PC-9 (cell line): ENCODE measurements at regions not wholly inside any gene's neighbourhood (a gene's known extent, or its start where the extent isn't known, plus 50 kb on each side); places are given as distances from the start of the nearest gene placed in this dataset.

Experiments used
- BruUV-seq: library from RNA; stranded (reverse); fragments of 400-500 nt; replicated peaks from 2 replicates; lab custom pipeline; 2021; lab: Mats Ljungman, UMichigan
- CTCF ChIA-PET: fragments of 300-600 bp; sonication (Branson Sonifier 250); formaldehyde crosslinking; loops from one replicate; lab custom pipeline; 2022; ENCODE audit warnings: antibody characterized with exemption; lab: Charles Lee
- POLR2A ChIA-PET: fragments of 300-600 bp; sonication (Branson Sonifier 250); formaldehyde crosslinking; loops from one replicate; lab custom pipeline; 2022; ENCODE audit warnings: antibody characterized with exemption; ENCODE audit not compliant: unreplicated experiment; lab: Charles Lee
- DNase-seq, 2 experiments: peaks; one replicate each; pipeline versions ENCODE4 v3.0.0 to v3.0.0-alpha.2; 2015 to 2022; ENCODE audit warnings: mixed read lengths in 1 of 2
- H2AFZ ChIP-seq: fragments of 200-600 bp; sonication (generic); 2 replicates; pipeline ENCODE4 v1.8.1; 2017; ENCODE audit warnings: antibody characterized with exemption
- H3F3A ChIP-seq: fragments of 200-600 bp; sonication (generic); 2 replicates; pipeline ENCODE4 v1.8.1; 2017; ENCODE audit warnings: antibody characterized with exemption, mild to moderate bottlenecking, low read depth; ENCODE audit not compliant: insufficient read depth
- H3K27ac ChIP-seq: fragments of 200-600 bp; sonication (generic); 2 replicates; pipeline ENCODE4 v1.6.1; 2016; ENCODE audit warnings: mixed run types
- H3K27me3 ChIP-seq: fragments of 200-600 bp; sonication (generic); 2 replicates; pipeline ENCODE4 v1.6.1; 2016; ENCODE audit warnings: low read depth, mixed run types; ENCODE audit not compliant: insufficient read depth
- H3K36me3 ChIP-seq: fragments of 200-600 bp; sonication (generic); 2 replicates; pipeline ENCODE4 v1.6.1; 2016; ENCODE audit warnings: low read depth, mixed run types
- H3K4me1 ChIP-seq: fragments of 200-600 bp; sonication (generic); replicated peaks from 2 replicates; pipeline ENCODE4 v1.6.1; 2016; ENCODE audit warnings: mixed run types; ENCODE audit not compliant: insufficient read depth
- H3K4me2 ChIP-seq: fragments of 200-600 bp; sonication (generic); 2 replicates; pipeline ENCODE4 v1.6.1; 2017; ENCODE audit warnings: mixed run types
- H3K4me3 ChIP-seq: fragments of 200-600 bp; sonication (generic); 2 replicates; pipeline ENCODE4 v1.6.1; 2016; ENCODE audit warnings: mixed run types
- H3K79me2 ChIP-seq: fragments of 200-600 bp; sonication (generic); 2 replicates; pipeline ENCODE4 v1.6.1; 2017; ENCODE audit warnings: low read depth, mixed run types
- H3K9me2 ChIP-seq: fragments of 200-600 bp; sonication (generic); 2 replicates; pipeline ENCODE4 v1.8.1; 2017; ENCODE audit warnings: mild to moderate bottlenecking; ENCODE audit not compliant: insufficient read depth
- H3K9me3 ChIP-seq: fragments of 200-600 bp; sonication (generic); 2 replicates; pipeline ENCODE4 v1.8.1; 2016; ENCODE audit warnings: low read depth; ENCODE audit not compliant: insufficient read depth
- H4K20me1 ChIP-seq: fragments of 200-600 bp; sonication (generic); 2 replicates; pipeline ENCODE4 v1.8.1; 2017; ENCODE audit not compliant: insufficient read depth
- CTCF ChIP-seq: fragments of 200-600 bp; sonication (generic); conservative IDR thresholded peaks from 2 replicates; pipeline ENCODE4 v1.6.1; 2017; ENCODE audit warnings: mixed run types, antibody characterized with exemption, mild to moderate bottlenecking, moderate library complexity
- EZH2 ChIP-seq: fragments of 200-600 bp; sonication (generic); IDR thresholded peaks from 2 replicates; pipeline ENCODE4 v1.8.0; 2017; ENCODE audit warnings: antibody characterized with exemption, low read depth
- intact Hi-C: fragments of 100-400 bp; cut with micrococcal nuclease; formaldehyde crosslinking; loops from one replicate; pipeline ENCODE4 v1.10.0; 2022; ENCODE audit not compliant: unreplicated experiment

- intact Hi-C loops, result no loop called here
- DNase-seq, result no peak
- POLR2A ChIA-PET, result interaction anchor here (0.6 kb wide), 1 partner anchor 685 kb away, joined by 4 read pairs; no protein-coding TSS in a partner anchor
Measured at GRCh38 chr1:103267893-103268292, 159.6 kb upstream of the COL11A1 start.

GRCh38 chr1:103267266-103267665 lies 158.9 kb upstream of the COL11A1 start:
- Histone ChIP-seq H2AFZ (no peak overlapping the region), H3K36me3 (no peaks in the 10 kb centered on the region), H3K9me3 (no peaks in the 10 kb centered on the region), H4K20me1 (no peaks in the 10 kb centered on the region), H3K27me3 (no peaks in the 10 kb centered on the region), H3K79me2 (no peaks in the 10 kb centered on the region), H3K9me2 (no peaks in the 10 kb centered on the region), H3K4me3 (no peak overlapping the region), H3K4me1 (no peaks in the 10 kb centered on the region), H3K4me2 (no peak overlapping the region), H3F3A (no peaks in the 10 kb centered on the region), H3K27ac (no peak overlapping the region)
- TF ChIP-seq CTCF, result no peak
- no peak for TF ChIP-seq EZH2
- ChIA-PET POLR2A (no interaction called here), CTCF (no interaction called here)
- intact Hi-C loops, result no loop called here
- BruUV-seq, result no TSS peak
- DNase-seq, result no peak

More at GRCh38 chr1:103267893-103268292, 159.6 kb upstream of the COL11A1 start:
- Histone ChIP-seq H2AFZ (no peak overlapping the region), H3K9me3 (no peaks in the 10 kb centered on the region), H3K79me2 (no peaks in the 10 kb centered on the region), H3K27ac (no peak overlapping the region), H3K36me3 (no peaks in the 10 kb centered on the region), H3K4me2 (no peak overlapping the region), H3K9me2 (no peaks in the 10 kb centered on the region), H3K27me3 (no peaks in the 10 kb centered on the region), H3F3A (no peaks in the 10 kb centered on the region), H3K4me1 (no peaks in the 10 kb centered on the region), H4K20me1 (no peaks in the 10 kb centered on the region), H3K4me3 (no peak overlapping the region)
- BruUV-seq, result no TSS peak
- TF ChIP-seq CTCF (no peak; the same call in 1 of the 2 replicates), EZH2 (no peak)
- CTCF ChIA-PET, result no interaction called here

GRCh38 chr1:103266036-103266435 lies 157.7 kb upstream of the COL11A1 start:
- no peak overlapping the region for H2AFZ ChIP-seq
- TF ChIP-seq CTCF (no peak), EZH2 (no peak)
- no peaks in the 10 kb centered on the region for H3K4me1 ChIP-seq
- H3K36me3 ChIP-seq, result no peaks in the 10 kb centered on the region
- no peak overlapping the region for H3K27ac ChIP-seq
- no peaks in the 10 kb centered on the region for H3K27me3 ChIP-seq
- no peak overlapping the region for H3K4me2 ChIP-seq
- H3K9me3 ChIP-seq, result no peaks in the 10 kb centered on the region
- no peaks in the 10 kb centered on the region for H3K79me2 ChIP-seq
- H3K4me3 ChIP-seq, result no peak overlapping the region
- DNase-seq, result no peak
- no peaks in the 10 kb centered on the region for H4K20me1 ChIP-seq
- BruUV-seq, result no TSS peak
- intact Hi-C loops, result no loop called here
- H3F3A ChIP-seq, result no peaks in the 10 kb centered on the region
- no peaks in the 10 kb centered on the region for H3K9me2 ChIP-seq
- POLR2A ChIA-PET, result no interaction called here
- CTCF ChIA-PET, result no interaction called here
